ENCODE measurements at regions not wholly inside any gene's neighbourhood (a gene's known extent, or its start where the extent isn't known, plus 50 kb on each side); places are given as distances from the start of the nearest gene placed in this dataset.

- no peak overlapping the region for H2AFZ ChIP-seq (ENCODE audit: insufficient read depth, low read depth, low read length, poor library complexity, severe bottlenecking)
- no peak overlapping the region for H3K4me3 Mint-ChIP-seq
- H3K27me3 Mint-ChIP-seq = peaks cover 4% of the 10 kb centered on the region
- no peak overlapping the region for H3K4me3 ChIP-seq (ENCODE audit: control extremely low read depth in 1 of 5, extremely low read depth in 1 of 5, insufficient read depth in 1 of 5, low read depth in 2 of 5, low read length in 4 of 5)
- no peaks in the 10 kb centered on the region for H3K4me1 Mint-ChIP-seq
- H3K4me2 ChIP-seq (replicated peaks; ENCODE audit: low read depth, low read length, poor library complexity, severe bottlenecking) = no peak overlapping the region
- no peak overlapping the region for H3K9ac ChIP-seq (ENCODE audit: low read length)
- no CpG with 5 or more reads among the region's 1 CpG for WGBS (ENCODE audit: insufficient coverage)
- H3K27me3 ChIP-seq (replicated peaks in 1 of 4; ENCODE audit: control extremely low read depth in 1 of 4, control insufficient read depth in 3 of 4, insufficient read depth in 4 of 4, low read length in 3 of 4) = no peaks in the 10 kb centered on the region
- TF ChIP-seq CTCF (IDR thresholded peaks at IDR 0.05) (no peak), EZH2 (IDR thresholded peaks at IDR 0.05; ENCODE audit: borderline replicate concordance, insufficient read depth, low read depth, low read length, poor library complexity, severe bottlenecking) (no peak)
- no peaks in the 10 kb centered on the region for H3K9me3 ChIP-seq (ENCODE audit: control extremely low read depth in 1 of 3, control insufficient read depth in 2 of 3, insufficient read depth in 1 of 3, low read length in 2 of 3)
- intact Hi-C loops (cut with micrococcal nuclease) = no loop called here
- H3K79me2 ChIP-seq (ENCODE audit: control insufficient read depth, insufficient read depth, low read length) = no peaks in the 10 kb centered on the region
- ATAC-seq (ENCODE audit: low read depth) (no peak), DNase-seq (no peak)
- H4K20me1 ChIP-seq (ENCODE audit: control insufficient read depth, insufficient read depth, low read length, poor library complexity, severe bottlenecking) = no peaks in the 10 kb centered on the region
- POLR2A ChIA-PET = no interaction called here
- H3K36me3 ChIP-seq (replicated peaks in 1 of 2; ENCODE audit: control extremely low read depth in 1 of 2, control insufficient read depth in 1 of 2, extremely low read depth in 1 of 2, insufficient read depth in 2 of 2, low read length in 1 of 2) = no peaks in the 10 kb centered on the region
- CTCF ChIA-PET = no interaction called here
- H3K27ac Mint-ChIP-seq = no peak overlapping the region
- no peaks in the 10 kb centered on the region for H3K9me3 Mint-ChIP-seq (ENCODE audit: insufficient read depth)
- H3K27ac ChIP-seq (ENCODE audit: low read length in 2 of 2) = no peak overlapping the region
- no peaks in the 10 kb centered on the region for H3K4me1 ChIP-seq (ENCODE audit: control insufficient read depth in 2 of 2, insufficient read depth in 2 of 2, low read length in 2 of 2)
Observed at GRCh38 chr2:6645004-6645403, 220.7 kb downstream of the CMPK2 start.

- Histone ChIP-seq H3K4me1 (ENCODE audit: control insufficient read depth in 2 of 2, insufficient read depth in 2 of 2, low read length in 2 of 2) (no peaks in the 10 kb centered on the region), H3K36me3 (replicated peaks in 1 of 2; ENCODE audit: control extremely low read depth in 1 of 2, control insufficient read depth in 1 of 2, extremely low read depth in 1 of 2, insufficient read depth in 2 of 2, low read length in 1 of 2) (no peaks in the 10 kb centered on the region), H3K4me2 (replicated peaks; ENCODE audit: low read depth, low read length, poor library complexity, severe bottlenecking) (no peak overlapping the region), H3K9ac (ENCODE audit: low read length) (no peak overlapping the region), H3K79me2 (ENCODE audit: control insufficient read depth, insufficient read depth, low read length) (no peaks in the 10 kb centered on the region), H3K27me3 (replicated peaks in 1 of 4; ENCODE audit: control extremely low read depth in 1 of 4, control insufficient read depth in 3 of 4, insufficient read depth in 4 of 4, low read length in 3 of 4) (no peaks in the 10 kb centered on the region), H3K4me3 (ENCODE audit: control extremely low read depth in 1 of 5, extremely low read depth in 1 of 5, insufficient read depth in 1 of 5, low read depth in 2 of 5, low read length in 4 of 5) (no peak overlapping the region), H4K20me1 (ENCODE audit: control insufficient read depth, insufficient read depth, low read length, poor library complexity, severe bottlenecking) (no peaks in the 10 kb centered on the region), H3K27ac (ENCODE audit: low read length in 2 of 2) (no peak overlapping the region), H2AFZ (ENCODE audit: insufficient read depth, low read depth, low read length, poor library complexity, severe bottlenecking) (no peak overlapping the region), H3K9me3 (ENCODE audit: control extremely low read depth in 1 of 3, control insufficient read depth in 2 of 3, insufficient read depth in 1 of 3, low read length in 2 of 3) (no peaks in the 10 kb centered on the region)
- DNase-seq (no peak), ATAC-seq (ENCODE audit: low read depth) (no peak)
- no peaks in the 10 kb centered on the region for H3K27me3 Mint-ChIP-seq
- TF ChIP-seq EZH2 (IDR thresholded peaks at IDR 0.05; ENCODE audit: borderline replicate concordance, insufficient read depth, low read depth, low read length, poor library complexity, severe bottlenecking) (no peak), CTCF (IDR thresholded peaks at IDR 0.05) (no peak)
- CTCF ChIA-PET = no interaction called here
- H3K9me3 Mint-ChIP-seq (ENCODE audit: insufficient read depth) = no peaks in the 10 kb centered on the region
- no peak overlapping the region for H3K4me3 Mint-ChIP-seq
- H3K4me1 Mint-ChIP-seq = no peaks in the 10 kb centered on the region
- no peak overlapping the region for H3K27ac Mint-ChIP-seq
- intact Hi-C loops (cut with micrococcal nuclease) = no loop called here
- POLR2A ChIA-PET = no interaction called here
- WGBS (ENCODE audit: insufficient coverage) = 86% methylated on average over 1 of the region's 1 CpG
Observed at GRCh38 chr2:6645672-6646071, 220.0 kb downstream of the CMPK2 start.

All from B cell (primary cell).